ENCODE measurements at regions not wholly inside any gene's neighbourhood (a gene's known extent, or its start where the extent isn't known, plus 50 kb on each side); places are given as distances from the start of the nearest gene placed in this dataset.
"Not testable (repeated sequence)": the region's sequence is repeated elsewhere in the genome, so short reads cannot be mapped to it uniquely, and the experiment has no call there.

- no peak for DNase-seq (ENCODE audit: low read depth)
Observed at GRCh38 chr4:181757098-181757497, 486.1 kb upstream of the TENM3 start.

GRCh38 chr4:181757910-181758660 is 485.1 kb upstream of the TENM3 start:
- no peak for DNase-seq (ENCODE audit: low read depth)

- DNase-seq (ENCODE audit: low read depth): no peak
Observed at GRCh38 chr4:181760560-181760959, 482.6 kb upstream of the TENM3 start.

- no peak for DNase-seq (ENCODE audit: low read depth)
Observed at GRCh38 chr4:181761156-181761555, 482.0 kb upstream of the TENM3 start.

- DNase-seq (ENCODE audit: low read depth): no peak
Observed at GRCh38 chr4:181766061-181766548, 477.1 kb upstream of the TENM3 start.

- no peak for DNase-seq (ENCODE audit: low read depth)
Observed at GRCh38 chr4:181770971-181771370, 472.2 kb upstream of the TENM3 start.

- DNase-seq (ENCODE audit: low read depth): no peak
Observed at GRCh38 chr4:181775298-181775697, 467.9 kb upstream of the TENM3 start.

- no peak for DNase-seq (ENCODE audit: low read depth)
Observed at GRCh38 chr4:181776264-181777054, 466.7 kb upstream of the TENM3 start.

GRCh38 chr4:181777518-181777917 is 465.7 kb upstream of the TENM3 start:
- no peak for DNase-seq (ENCODE audit: low read depth)

GRCh38 chr4:181784881-181785280 is 458.3 kb upstream of the TENM3 start:
- no peak for DNase-seq (ENCODE audit: low read depth)

GRCh38 chr4:181792641-181793040 is 450.6 kb upstream of the TENM3 start:
- no peak for DNase-seq (ENCODE audit: low read depth)

GRCh38 chr4:181793096-181793495 is 450.1 kb upstream of the TENM3 start:
- no peak for DNase-seq (ENCODE audit: low read depth)

GRCh38 chr4:181796502-181796901 is 446.7 kb upstream of the TENM3 start:
- DNase-seq (ENCODE audit: low read depth): no peak

- no peak for DNase-seq (ENCODE audit: low read depth)
Observed at GRCh38 chr4:181798536-181798935, 444.7 kb upstream of the TENM3 start.

GRCh38 chr4:181799561-181800069 is 443.6 kb upstream of the TENM3 start:
- no peak for DNase-seq (ENCODE audit: low read depth)

- no peak for DNase-seq (ENCODE audit: low read depth)
Observed at GRCh38 chr4:181802207-181802606, 441.0 kb upstream of the TENM3 start.

- no peak for DNase-seq (ENCODE audit: low read depth)
Observed at GRCh38 chr4:181807771-181808170, 435.4 kb upstream of the TENM3 start.

GRCh38 chr4:181810711-181811110 is 432.5 kb upstream of the TENM3 start:
- DNase-seq (ENCODE audit: low read depth): no peak

GRCh38 chr4:181811550-181811949 is 431.7 kb upstream of the TENM3 start:
- not testable (repeated sequence) for DNase-seq (ENCODE audit: low read depth)

- no peak for DNase-seq (ENCODE audit: low read depth)
Observed at GRCh38 chr4:181819946-181820345, 423.3 kb upstream of the TENM3 start.

- no peak for DNase-seq (ENCODE audit: low read depth)
Observed at GRCh38 chr4:181820553-181820952, 422.6 kb upstream of the TENM3 start.

GRCh38 chr4:181821039-181822004 is 421.9 kb upstream of the TENM3 start:
- no peak for DNase-seq (ENCODE audit: low read depth)

All from GM04504 (cell line).